ENCODE measurements at regions not wholly inside any gene's neighbourhood (a gene's known extent, or its start where the extent isn't known, plus 50 kb on each side); places are given as distances from the start of the nearest gene placed in this dataset.
A peak's percentile ranks its signal among the peaks of the same experiment; 100 is the strongest.
"Not testable (repeated sequence)": the region's sequence is repeated elsewhere in the genome, so short reads cannot be mapped to it uniquely, and the experiment has no call there.

- no peaks in the 10 kb centered on the region for H3K36me3 Mint-ChIP-seq (ENCODE audit: insufficient read depth)
- H3K27me3 Mint-ChIP-seq (ENCODE audit: low read depth): peaks cover 90% of the 10 kb centered on the region
- H3K4me3 Mint-ChIP-seq: no peak overlapping the region
- ATAC-seq: peak in 1 of 2 donors; percentile 12
- no peaks in the 10 kb centered on the region for H3K9me3 Mint-ChIP-seq
- no peak for DNase-seq
- peaks cover 26% of the 10 kb centered on the region for H3K4me1 Mint-ChIP-seq (ENCODE audit: low read depth)
Observed at GRCh38 chr1:90835661-90836344, 118.7 kb upstream of the BARHL2 start.

DNA sequence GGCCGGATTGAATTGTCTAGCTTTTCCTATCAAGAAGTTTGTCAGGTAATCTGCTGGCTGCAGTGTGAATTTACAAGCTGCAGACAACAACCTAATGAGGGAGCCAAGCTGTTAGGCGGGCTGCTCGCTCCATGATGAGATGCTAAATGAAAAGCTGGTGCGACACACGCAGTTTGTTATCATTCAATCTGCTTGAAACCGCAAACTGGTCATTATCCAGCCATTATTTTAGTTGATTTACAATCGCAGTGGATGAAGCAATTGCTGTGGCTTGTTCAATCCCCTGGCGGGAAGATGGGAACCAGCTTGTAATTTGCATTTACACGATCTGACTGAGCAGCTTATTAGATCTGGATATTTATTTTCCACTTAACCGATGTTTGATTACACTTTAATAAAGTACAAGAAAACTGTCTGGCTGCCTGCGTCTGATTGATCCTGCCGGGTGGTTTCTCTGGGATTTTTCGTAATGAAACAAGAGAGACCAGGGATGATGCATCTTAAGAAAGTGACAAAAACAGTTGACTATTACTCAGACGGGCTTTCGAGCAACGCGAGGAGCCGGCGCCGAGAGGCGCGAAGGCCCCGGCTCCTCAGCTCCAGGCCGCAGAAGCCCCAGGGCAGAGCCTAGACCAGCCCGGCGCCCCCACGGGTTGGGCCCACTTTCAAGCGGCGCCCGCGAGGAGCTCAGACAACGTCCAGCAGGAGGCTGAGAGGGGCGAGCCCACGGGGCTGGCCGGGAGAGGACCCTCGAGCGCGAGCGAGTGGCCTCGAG is 118.0 kb upstream of the BARHL2 start:
- Mint-ChIP-seq H3K36me3 (ENCODE audit: insufficient read depth) (no peaks in the 10 kb centered on the region), H3K4me3 (peak overlapping the region; percentile 22), H3K9me3 (no peaks in the 10 kb centered on the region), H3K27me3 (ENCODE audit: low read depth) (peaks cover 86% of the 10 kb centered on the region), H3K4me1 (ENCODE audit: low read depth) (peaks cover 26% of the 10 kb centered on the region)
- ATAC-seq (peak; percentile 79), DNase-seq (no peak)

GRCh38 chr1:90834354-90834885 is 117.3 kb upstream of the BARHL2 start:
- ATAC-seq (no peak), DNase-seq (no peak)
- H3K9me3 Mint-ChIP-seq: no peaks in the 10 kb centered on the region

DNA sequence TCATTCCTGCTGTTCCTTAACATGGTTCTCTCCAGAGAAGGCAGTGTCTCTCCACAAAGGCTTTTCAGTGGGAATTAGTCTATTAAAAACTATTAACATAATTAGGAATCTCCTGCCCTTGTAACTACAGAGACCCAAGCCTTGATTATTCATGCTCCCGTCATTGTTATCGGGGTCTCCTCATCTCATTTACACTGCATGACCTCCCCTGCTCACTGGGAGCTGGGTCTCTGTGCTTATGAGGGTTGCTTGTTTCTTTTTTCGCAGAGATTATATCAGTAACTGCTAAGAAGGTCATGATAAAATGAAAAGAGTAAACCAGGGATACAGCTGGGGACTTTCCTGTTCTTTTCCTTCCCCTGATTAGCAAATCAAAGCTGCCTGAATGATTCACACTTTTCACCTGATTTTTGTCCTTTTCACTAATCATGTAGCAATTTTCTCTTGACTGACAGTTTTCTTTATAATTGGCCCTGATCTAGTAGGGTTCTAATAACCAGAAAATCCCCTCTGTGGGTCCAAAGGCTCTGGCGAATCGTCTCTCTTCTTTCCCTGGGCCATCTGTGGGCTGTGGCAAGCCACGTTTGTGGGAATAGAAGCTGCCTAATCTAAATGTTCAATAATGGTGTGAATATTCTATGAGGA is 116.5 kb upstream of the BARHL2 start:
- H3K9me3 Mint-ChIP-seq: no peaks in the 10 kb centered on the region
- no peak for DNase-seq
- H3K27me3 Mint-ChIP-seq (ENCODE audit: low read depth): peaks cover 83% of the 10 kb centered on the region
- H3K36me3 Mint-ChIP-seq (ENCODE audit: insufficient read depth): no peaks in the 10 kb centered on the region
- no peak for ATAC-seq
- peaks cover 21% of the 10 kb centered on the region for H3K4me1 Mint-ChIP-seq (ENCODE audit: low read depth)
- no peak overlapping the region for H3K4me3 Mint-ChIP-seq

More at GRCh38 chr1:90834354-90834885, 117.3 kb upstream of the BARHL2 start:
- H3K4me3 Mint-ChIP-seq: no peak overlapping the region
- peaks cover 83% of the 10 kb centered on the region for H3K27me3 Mint-ChIP-seq (ENCODE audit: low read depth)
- H3K36me3 Mint-ChIP-seq (ENCODE audit: insufficient read depth): no peaks in the 10 kb centered on the region
- peaks cover 24% of the 10 kb centered on the region for H3K4me1 Mint-ChIP-seq (ENCODE audit: low read depth)

GRCh38 chr1:90831910-90832309 is 114.8 kb upstream of the BARHL2 start:
- Mint-ChIP-seq H3K36me3 (ENCODE audit: insufficient read depth) (no peaks in the 10 kb centered on the region), H3K4me3 (no peak overlapping the region), H3K9me3 (no peaks in the 10 kb centered on the region), H3K4me1 (ENCODE audit: low read depth) (peaks cover 20% of the 10 kb centered on the region), H3K27me3 (ENCODE audit: low read depth) (peaks cover 83% of the 10 kb centered on the region)
- no peak for DNase-seq
- ATAC-seq: peak in 1 of 2 donors; percentile 39

- Mint-ChIP-seq H3K4me3 (no peak overlapping the region), H3K9me3 (no peaks in the 10 kb centered on the region), H3K36me3 (ENCODE audit: insufficient read depth) (no peaks in the 10 kb centered on the region), H3K4me1 (ENCODE audit: low read depth) (no peaks in the 10 kb centered on the region), H3K27me3 (ENCODE audit: low read depth) (peaks cover 58% of the 10 kb centered on the region)
- ATAC-seq: no peak
- DNase-seq: no peak
Observed at GRCh38 chr1:90826834-90827233, 109.7 kb upstream of the BARHL2 start.

GRCh38 chr1:90826024-90826423 is 108.9 kb upstream of the BARHL2 start:
- no peaks in the 10 kb centered on the region for H3K9me3 Mint-ChIP-seq
- H3K27me3 Mint-ChIP-seq (ENCODE audit: low read depth): peaks cover 53% of the 10 kb centered on the region
- H3K4me1 Mint-ChIP-seq (ENCODE audit: low read depth): no peaks in the 10 kb centered on the region
- H3K4me3 Mint-ChIP-seq: no peak overlapping the region
- H3K36me3 Mint-ChIP-seq (ENCODE audit: insufficient read depth): no peaks in the 10 kb centered on the region
- no peak for DNase-seq
- no peak for ATAC-seq

GRCh38 chr1:90824551-90824950 is 107.4 kb upstream of the BARHL2 start:
- Mint-ChIP-seq H3K9me3 (no peaks in the 10 kb centered on the region), H3K4me1 (ENCODE audit: low read depth) (no peaks in the 10 kb centered on the region), H3K36me3 (ENCODE audit: insufficient read depth) (no peaks in the 10 kb centered on the region), H3K4me3 (no peak overlapping the region), H3K27me3 (ENCODE audit: low read depth) (peaks cover 46% of the 10 kb centered on the region)
- ATAC-seq: no peak
- DNase-seq: no peak

GRCh38 chr1:90823686-90824085 is 106.6 kb upstream of the BARHL2 start:
- DNase-seq (no peak), ATAC-seq (no peak)
- Mint-ChIP-seq H3K9me3 (no peaks in the 10 kb centered on the region), H3K4me1 (ENCODE audit: low read depth) (no peaks in the 10 kb centered on the region), H3K36me3 (ENCODE audit: insufficient read depth) (no peaks in the 10 kb centered on the region), H3K4me3 (no peak overlapping the region), H3K27me3 (ENCODE audit: low read depth) (peaks cover 38% of the 10 kb centered on the region)

- DNase-seq (no peak), ATAC-seq (no peak)
- no peak overlapping the region for H3K4me3 Mint-ChIP-seq
- H3K9me3 Mint-ChIP-seq: no peaks in the 10 kb centered on the region
- no peaks in the 10 kb centered on the region for H3K4me1 Mint-ChIP-seq (ENCODE audit: low read depth)
- peaks cover 26% of the 10 kb centered on the region for H3K27me3 Mint-ChIP-seq (ENCODE audit: low read depth)
- H3K36me3 Mint-ChIP-seq (ENCODE audit: insufficient read depth): no peaks in the 10 kb centered on the region
Observed at GRCh38 chr1:90821788-90822359, 104.8 kb upstream of the BARHL2 start.

DNA sequence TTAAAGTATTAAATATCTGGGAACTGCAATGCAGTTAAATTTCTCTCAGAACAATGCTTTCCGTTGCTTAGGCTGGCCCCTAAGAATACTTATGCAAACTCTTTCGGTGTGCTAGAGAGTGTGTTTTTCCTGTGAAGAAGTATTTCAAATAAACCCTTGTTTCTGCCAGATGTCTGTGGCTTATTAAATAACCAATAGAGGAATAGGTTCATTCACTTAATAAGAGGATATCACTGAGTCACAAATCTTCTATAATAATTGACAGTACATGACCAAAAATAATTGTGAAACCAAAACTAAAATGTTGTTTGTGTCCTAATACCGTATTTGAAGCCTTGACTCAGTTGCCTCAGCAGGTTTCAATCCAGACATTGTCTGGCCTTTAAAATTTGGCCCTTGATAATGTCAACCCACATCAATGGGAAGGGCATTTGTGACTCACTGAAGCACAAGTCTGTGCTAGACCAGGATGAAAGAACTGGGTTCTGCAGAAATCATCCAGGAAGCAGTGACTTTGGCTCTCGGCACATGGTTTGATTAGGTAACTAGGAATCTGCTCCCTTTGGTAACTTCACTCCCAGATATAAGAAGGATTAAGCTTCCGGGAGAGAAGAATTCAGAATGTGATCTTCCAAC is 104.2 kb upstream of the BARHL2 start:
- Mint-ChIP-seq H3K9me3 (no peaks in the 10 kb centered on the region), H3K27me3 (ENCODE audit: low read depth) (peaks cover 24% of the 10 kb centered on the region), H3K4me1 (ENCODE audit: low read depth) (no peaks in the 10 kb centered on the region), H3K36me3 (ENCODE audit: insufficient read depth) (no peaks in the 10 kb centered on the region), H3K4me3 (no peak overlapping the region)
- ATAC-seq: no peak
- DNase-seq: no peak

DNA sequence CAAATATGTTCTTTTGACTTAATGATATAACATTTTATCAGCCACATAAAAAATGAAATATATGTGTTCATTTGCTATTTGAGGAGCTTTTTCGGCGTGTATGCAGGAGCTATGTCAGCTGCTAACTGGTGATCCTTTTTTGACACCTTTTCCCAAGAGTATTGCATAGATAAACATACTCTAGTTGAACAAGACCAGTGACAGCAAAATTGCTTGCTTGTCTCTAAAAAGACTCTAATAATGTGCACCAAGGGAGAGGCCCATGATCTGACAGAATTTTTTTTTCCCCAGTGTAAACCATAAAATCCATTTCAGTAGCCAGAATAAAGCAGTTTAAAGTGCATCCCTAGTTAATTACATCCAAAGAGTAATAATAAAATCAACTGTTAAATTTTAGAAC is 103.6 kb upstream of the BARHL2 start:
- H3K9me3 Mint-ChIP-seq: no peaks in the 10 kb centered on the region
- H3K4me1 Mint-ChIP-seq (ENCODE audit: low read depth): no peaks in the 10 kb centered on the region
- H3K36me3 Mint-ChIP-seq (ENCODE audit: insufficient read depth): no peaks in the 10 kb centered on the region
- H3K4me3 Mint-ChIP-seq: no peak overlapping the region
- ATAC-seq (no peak), DNase-seq (no peak)
- H3K27me3 Mint-ChIP-seq (ENCODE audit: low read depth): peaks cover 25% of the 10 kb centered on the region

DNA sequence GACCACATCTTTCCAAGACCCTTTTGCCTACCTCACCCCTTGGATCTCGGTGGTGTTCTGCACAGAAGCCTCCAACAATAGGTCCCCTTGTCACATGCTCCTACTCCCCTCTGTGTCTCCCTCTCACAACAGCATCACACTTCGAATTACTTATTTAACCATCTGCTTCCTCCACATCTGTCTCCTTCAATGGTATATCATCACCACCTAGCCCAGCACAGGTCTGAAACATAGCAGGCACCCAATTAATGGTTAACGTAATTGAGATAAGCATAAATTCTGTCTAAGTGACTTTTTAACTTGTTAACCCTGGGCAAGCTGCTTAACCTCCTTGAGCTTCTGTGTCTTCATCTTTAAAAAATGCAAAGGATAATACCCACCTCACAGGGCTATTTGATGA is 100.3 kb upstream of the BARHL2 start:
- H3K27me3 Mint-ChIP-seq (ENCODE audit: low read depth): peaks cover 23% of the 10 kb centered on the region
- DNase-seq (no peak), ATAC-seq (no peak)
- no peaks in the 10 kb centered on the region for H3K36me3 Mint-ChIP-seq (ENCODE audit: insufficient read depth)
- H3K4me3 Mint-ChIP-seq: no peak overlapping the region
- H3K9me3 Mint-ChIP-seq: no peaks in the 10 kb centered on the region
- H3K4me1 Mint-ChIP-seq (ENCODE audit: low read depth): no peaks in the 10 kb centered on the region

DNA sequence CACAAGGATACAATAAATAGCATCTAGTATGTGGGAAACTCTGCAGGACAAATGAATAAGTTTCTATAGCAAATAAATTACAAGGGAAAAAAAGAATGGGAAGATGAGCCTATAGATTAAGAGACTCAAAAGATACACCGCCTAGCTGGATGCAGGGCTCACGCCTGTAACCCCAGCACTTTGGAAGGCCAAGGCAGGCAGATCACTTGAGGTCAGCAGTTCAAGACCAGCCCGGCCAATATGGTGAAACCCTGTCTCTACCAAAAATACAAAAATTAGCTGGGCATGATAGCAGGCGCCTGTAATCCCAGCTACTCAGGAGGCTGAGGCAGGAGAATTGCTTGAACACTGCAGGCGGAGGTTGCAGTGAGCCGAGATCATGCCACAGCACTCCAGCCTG is 95.1 kb upstream of the BARHL2 start:
- H3K36me3 Mint-ChIP-seq (ENCODE audit: insufficient read depth): not testable (repeated sequence)

More for the DNA sequence above, 95.1 kb upstream of the BARHL2 start:
- not testable (repeated sequence) for DNase-seq; H3K4me3 Mint-ChIP-seq; H3K9me3 Mint-ChIP-seq; H3K4me1 Mint-ChIP-seq (ENCODE audit: low read depth); ATAC-seq
- H3K27me3 Mint-ChIP-seq (ENCODE audit: low read depth): peaks cover 27% of the 10 kb centered on the region

Measured in activated T-cell treated with anti-CD3 and anti-CD28 coated beads, Interleukin-2, amount 50 U/mL, for 4 hours (primary cell).